ENCODE measurements at regions not wholly inside any gene's neighbourhood (a gene's known extent, or its start where the extent isn't known, plus 50 kb on each side); places are given as distances from the start of the nearest gene placed in this dataset.

- no peak for TF ChIP-seq CTCF (IDR thresholded peaks at IDR 0.05)
- Histone ChIP-seq H3K9me3 (no peaks in the 10 kb centered on the region), H3K27me3 (peaks cover 10% of the 10 kb centered on the region), H3K4me1 (ENCODE audit: control insufficient read depth in 1 of 2, insufficient read depth in 1 of 2, low read depth in 1 of 2, low read length in 1 of 2) (peaks cover 15 to 27% of the 10 kb centered on the region in 2 experiments), H3K27ac (no peak overlapping the region), H3K36me3 (no peaks in the 10 kb centered on the region), H3K4me3 (ENCODE audit: low read depth in 1 of 2, low read length in 1 of 2) (no peak overlapping the region)
These were observed 115.8 kb upstream of the ARHGEF3 start for GRCh38 chr3:56917361-56918110.

GRCh38 chr3:56916716-56917360 lies 115.1 kb upstream of the ARHGEF3 start:
- Histone ChIP-seq H3K27me3 (peaks cover 10% of the 10 kb centered on the region), H3K4me3 (ENCODE audit: low read depth in 1 of 2, low read length in 1 of 2) (no peak overlapping the region), H3K36me3 (no peaks in the 10 kb centered on the region), H3K9me3 (no peaks in the 10 kb centered on the region), H3K4me1 (ENCODE audit: control insufficient read depth in 1 of 2, insufficient read depth in 1 of 2, low read depth in 1 of 2, low read length in 1 of 2) (peaks cover 15 to 22% of the 10 kb centered on the region in 2 experiments), H3K27ac (no peak overlapping the region)
- no peak for TF ChIP-seq CTCF (IDR thresholded peaks at IDR 0.05)

GRCh38 chr3:56915966-56916586 lies 114.3 kb upstream of the ARHGEF3 start:
- Histone ChIP-seq H3K27ac (no peak overlapping the region), H3K27me3 (peaks cover 10% of the 10 kb centered on the region), H3K4me3 (ENCODE audit: low read depth in 1 of 2, low read length in 1 of 2) (no peak overlapping the region), H3K4me1 (ENCODE audit: control insufficient read depth in 1 of 2, insufficient read depth in 1 of 2, low read depth in 1 of 2, low read length in 1 of 2) (peaks cover 15 to 18% of the 10 kb centered on the region in 2 experiments), H3K36me3 (no peaks in the 10 kb centered on the region), H3K9me3 (no peaks in the 10 kb centered on the region)
- TF ChIP-seq CTCF (IDR thresholded peaks at IDR 0.05), result no peak

- no peaks in the 10 kb centered on the region for H3K36me3 ChIP-seq
- peaks cover 15 to 18% of the 10 kb centered on the region in 2 experiments for H3K4me1 ChIP-seq (ENCODE audit: control insufficient read depth in 1 of 2, insufficient read depth in 1 of 2, low read depth in 1 of 2, low read length in 1 of 2)
- peaks cover 10% of the 10 kb centered on the region for H3K27me3 ChIP-seq
- no peak overlapping the region for H3K27ac ChIP-seq
- H3K9me3 ChIP-seq, result no peaks in the 10 kb centered on the region
- no peak for TF ChIP-seq CTCF (IDR thresholded peaks at IDR 0.05)
- no peak overlapping the region for H3K4me3 ChIP-seq (ENCODE audit: low read depth in 1 of 2, low read length in 1 of 2)
These were observed 112.9 kb upstream of the ARHGEF3 start for GRCh38 chr3:56914646-56915045.

- no peaks in the 10 kb centered on the region for H3K36me3 ChIP-seq
- H3K9me3 ChIP-seq, result no peaks in the 10 kb centered on the region
- no peak overlapping the region for H3K4me3 ChIP-seq (ENCODE audit: low read depth in 1 of 2, low read length in 1 of 2)
- no peak overlapping the region for H3K27ac ChIP-seq
- peaks cover 6% of the 10 kb centered on the region for H3K27me3 ChIP-seq
- H3K4me1 ChIP-seq (ENCODE audit: control insufficient read depth in 1 of 2, insufficient read depth in 1 of 2, low read depth in 1 of 2, low read length in 1 of 2), result peaks cover 4 to 6% of the 10 kb centered on the region in 2 experiments
- TF ChIP-seq CTCF (IDR thresholded peaks at IDR 0.05), result no peak
These were observed 109.6 kb upstream of the ARHGEF3 start for GRCh38 chr3:56911363-56911762.
